ENCODE measurements at regions not wholly inside any gene's neighbourhood (a gene's known extent, or its start where the extent isn't known, plus 50 kb on each side); places are given as distances from the start of the nearest gene placed in this dataset.

DNA sequence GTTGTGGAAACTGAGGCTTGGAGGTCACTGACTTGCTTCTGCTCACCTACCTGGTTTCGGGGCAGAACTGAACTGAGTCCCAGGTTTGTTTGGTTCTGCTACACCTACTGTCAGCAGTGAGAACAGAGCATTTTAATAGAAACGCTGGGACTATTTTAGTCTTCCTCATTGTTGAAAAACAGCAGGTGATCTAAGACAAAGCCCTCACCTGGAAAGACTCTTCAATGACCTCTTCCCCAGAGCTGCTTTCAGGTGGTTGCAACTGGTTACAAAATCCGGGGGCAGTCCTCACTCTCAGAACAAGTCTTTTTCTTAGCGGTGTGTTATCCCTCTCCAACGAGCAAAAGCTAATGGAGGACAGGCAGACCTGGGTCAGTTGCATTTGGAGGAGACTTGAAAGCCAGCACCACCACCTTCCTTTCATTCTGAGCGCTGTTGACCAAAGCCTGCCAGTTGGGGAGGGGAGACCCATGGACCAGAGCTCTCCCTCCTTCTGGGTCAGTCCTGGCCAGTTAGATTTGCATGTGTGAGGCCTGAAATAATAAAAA is 217.0 kb downstream of the NCK2 start:
- H3K4me1 ChIP-seq (ENCODE audit: control insufficient read depth in 1 of 2, insufficient read depth in 2 of 2, low read length in 2 of 2), result no peaks in the 10 kb centered on the region
- H3K9me3 ChIP-seq (ENCODE audit: control insufficient read depth in 1 of 2, low read length in 2 of 2), result no peaks in the 10 kb centered on the region

DNA sequence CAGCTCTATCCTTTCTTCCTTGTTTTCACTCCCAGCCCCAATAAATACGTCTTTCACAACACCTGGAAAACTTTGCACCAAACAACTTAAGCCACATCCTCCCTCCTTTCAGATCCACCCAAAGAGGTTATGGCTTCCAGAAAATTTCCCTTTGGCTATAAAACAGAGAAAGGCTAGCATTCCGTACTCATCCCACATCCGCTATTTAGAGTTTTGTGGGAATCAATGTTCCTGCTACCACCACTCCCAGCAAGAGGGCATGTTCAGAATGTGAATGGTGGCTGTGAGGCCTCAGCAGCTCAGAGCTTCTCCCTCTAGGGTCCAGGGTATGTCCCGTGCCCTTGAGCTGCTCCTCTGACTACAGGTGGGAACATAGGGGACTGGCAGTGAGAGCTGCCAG is 214.6 kb downstream of the NCK2 start:
- Histone ChIP-seq H3K27ac (ENCODE audit: low read length) (no peak overlapping the region), H3K36me3 (ENCODE audit: control insufficient read depth in 1 of 2, insufficient read depth in 2 of 2, low read length in 2 of 2) (no peaks in the 10 kb centered on the region), H3K4me1 (ENCODE audit: control insufficient read depth in 1 of 2, insufficient read depth in 2 of 2, low read length in 2 of 2) (no peaks in the 10 kb centered on the region)

More for the DNA sequence above, 217.0 kb downstream of the NCK2 start:
- Histone ChIP-seq H3K4me3 (ENCODE audit: low read depth in 1 of 2, low read length in 2 of 2) (no peak overlapping the region), H3K27me3 (ENCODE audit: low read depth, low read length) (no peaks in the 10 kb centered on the region), H3K27ac (ENCODE audit: low read length) (no peak overlapping the region), H3K36me3 (ENCODE audit: control insufficient read depth in 1 of 2, insufficient read depth in 2 of 2, low read length in 2 of 2) (no peaks in the 10 kb centered on the region)

DNA sequence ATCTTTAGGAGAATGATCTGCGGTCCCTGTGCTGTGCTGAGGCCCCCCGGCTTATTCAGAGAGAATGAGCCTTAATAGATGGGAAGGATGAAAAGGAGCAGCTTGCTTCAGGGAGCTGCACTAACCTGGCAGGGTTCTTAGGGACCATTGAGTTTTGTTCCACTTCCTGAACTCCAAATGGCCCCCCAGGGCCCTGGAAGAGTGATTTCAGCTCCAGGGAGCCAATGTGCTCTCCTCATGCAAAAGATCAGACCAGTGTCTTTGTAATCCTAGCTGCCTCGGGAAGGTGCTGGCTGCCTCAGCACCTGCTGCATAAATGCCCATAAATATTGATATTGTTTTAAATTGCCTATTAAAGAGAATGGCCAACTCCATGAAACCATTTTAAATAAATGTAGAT is 210.2 kb downstream of the NCK2 start:
- no peak overlapping the region for H3K4me3 ChIP-seq (ENCODE audit: low read depth in 1 of 2, low read length in 2 of 2)
- no peaks in the 10 kb centered on the region for H3K4me1 ChIP-seq (ENCODE audit: control insufficient read depth in 1 of 2, insufficient read depth in 2 of 2, low read length in 2 of 2)
- H3K9me3 ChIP-seq (ENCODE audit: control insufficient read depth in 1 of 2, low read length in 2 of 2), result no peaks in the 10 kb centered on the region
- H3K27ac ChIP-seq (ENCODE audit: low read length), result no peak overlapping the region
- H3K36me3 ChIP-seq (ENCODE audit: control insufficient read depth in 1 of 2, insufficient read depth in 2 of 2, low read length in 2 of 2), result no peaks in the 10 kb centered on the region
- H3K27me3 ChIP-seq (ENCODE audit: low read depth, low read length), result no peaks in the 10 kb centered on the region

More for the DNA sequence above, 214.6 kb downstream of the NCK2 start:
- H3K27me3 ChIP-seq (ENCODE audit: low read depth, low read length), result no peaks in the 10 kb centered on the region
- no peaks in the 10 kb centered on the region for H3K9me3 ChIP-seq (ENCODE audit: control insufficient read depth in 1 of 2, low read length in 2 of 2)
- no peak overlapping the region for H3K4me3 ChIP-seq (ENCODE audit: low read depth in 1 of 2, low read length in 2 of 2)

DNA sequence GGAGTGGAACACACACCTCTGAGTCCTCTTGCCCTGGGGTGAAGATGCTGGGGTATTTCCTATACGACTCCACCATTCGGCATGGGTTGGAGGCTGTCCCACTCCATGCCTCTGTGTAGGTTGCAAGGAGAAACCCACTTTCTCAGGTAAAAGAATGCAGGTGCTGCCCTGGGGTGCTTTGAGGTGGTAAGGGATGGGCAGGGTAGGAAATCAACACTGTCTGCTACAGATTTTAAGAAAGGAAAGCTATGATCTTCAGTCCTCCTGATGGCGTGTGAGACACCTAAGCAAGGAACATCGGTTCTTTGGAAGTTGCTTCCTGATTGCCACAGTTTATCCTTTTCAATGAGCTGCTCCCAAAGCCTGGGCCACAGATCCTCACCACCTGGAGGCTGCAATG is 209.2 kb downstream of the NCK2 start:
- Histone ChIP-seq H3K4me1 (ENCODE audit: control insufficient read depth in 1 of 2, insufficient read depth in 2 of 2, low read length in 2 of 2) (no peaks in the 10 kb centered on the region), H3K27ac (ENCODE audit: low read length) (no peak overlapping the region), H3K36me3 (ENCODE audit: control insufficient read depth in 1 of 2, insufficient read depth in 2 of 2, low read length in 2 of 2) (no peaks in the 10 kb centered on the region), H3K27me3 (ENCODE audit: low read depth, low read length) (no peaks in the 10 kb centered on the region), H3K4me3 (ENCODE audit: low read depth in 1 of 2, low read length in 2 of 2) (no peak overlapping the region), H3K9me3 (ENCODE audit: control insufficient read depth in 1 of 2, low read length in 2 of 2) (no peaks in the 10 kb centered on the region)

DNA sequence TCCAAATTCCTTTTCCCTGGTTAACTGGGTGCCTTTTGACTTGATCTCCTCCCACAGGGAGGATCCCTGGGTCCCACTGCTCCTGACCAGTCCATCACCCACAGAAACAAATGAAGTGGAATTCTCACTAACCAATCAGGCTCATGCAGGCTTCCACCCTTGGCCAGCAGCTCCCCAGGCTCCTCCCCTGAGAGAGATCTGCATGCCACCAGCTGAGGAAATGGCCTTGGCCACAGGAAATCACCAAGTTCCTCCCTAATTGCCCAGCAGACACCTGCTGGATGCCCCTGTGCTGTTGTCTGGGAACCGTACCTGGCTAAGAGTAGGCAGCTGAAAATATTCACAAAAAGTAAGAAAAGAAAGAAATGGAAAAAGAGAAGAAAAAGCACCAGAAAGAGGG is 207.4 kb downstream of the NCK2 start:
- Histone ChIP-seq H3K36me3 (ENCODE audit: control insufficient read depth in 1 of 2, insufficient read depth in 2 of 2, low read length in 2 of 2) (no peaks in the 10 kb centered on the region), H3K4me3 (ENCODE audit: low read depth in 1 of 2, low read length in 2 of 2) (no peak overlapping the region), H3K27me3 (ENCODE audit: low read depth, low read length) (no peaks in the 10 kb centered on the region), H3K27ac (ENCODE audit: low read length) (no peak overlapping the region), H3K9me3 (ENCODE audit: control insufficient read depth in 1 of 2, low read length in 2 of 2) (no peaks in the 10 kb centered on the region), H3K4me1 (ENCODE audit: control insufficient read depth in 1 of 2, insufficient read depth in 2 of 2, low read length in 2 of 2) (no peaks in the 10 kb centered on the region)

DNA sequence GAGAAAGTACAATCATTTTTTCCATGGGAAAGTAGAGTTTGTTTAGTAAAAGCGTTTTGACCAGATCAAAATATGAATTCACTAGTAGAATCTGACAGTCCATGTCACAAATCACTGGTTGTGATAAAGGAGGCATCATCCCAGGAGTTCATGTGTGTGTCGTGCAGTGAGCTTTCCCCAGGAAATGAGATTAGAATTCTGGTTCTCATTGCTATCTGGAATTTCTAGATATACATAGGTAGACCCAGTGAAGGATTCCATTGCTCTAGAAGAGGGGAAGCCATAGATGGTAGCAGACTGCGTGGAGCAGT is 206.6 kb downstream of the NCK2 start:
- no peaks in the 10 kb centered on the region for H3K36me3 ChIP-seq (ENCODE audit: control insufficient read depth in 1 of 2, insufficient read depth in 2 of 2, low read length in 2 of 2)
- H3K27me3 ChIP-seq (ENCODE audit: low read depth, low read length), result no peaks in the 10 kb centered on the region
- H3K4me1 ChIP-seq (ENCODE audit: control insufficient read depth in 1 of 2, insufficient read depth in 2 of 2, low read length in 2 of 2), result no peaks in the 10 kb centered on the region
- no peak overlapping the region for H3K4me3 ChIP-seq (ENCODE audit: low read depth in 1 of 2, low read length in 2 of 2)
- H3K27ac ChIP-seq (ENCODE audit: low read length), result no peak overlapping the region
- no peaks in the 10 kb centered on the region for H3K9me3 ChIP-seq (ENCODE audit: control insufficient read depth in 1 of 2, low read length in 2 of 2)

DNA sequence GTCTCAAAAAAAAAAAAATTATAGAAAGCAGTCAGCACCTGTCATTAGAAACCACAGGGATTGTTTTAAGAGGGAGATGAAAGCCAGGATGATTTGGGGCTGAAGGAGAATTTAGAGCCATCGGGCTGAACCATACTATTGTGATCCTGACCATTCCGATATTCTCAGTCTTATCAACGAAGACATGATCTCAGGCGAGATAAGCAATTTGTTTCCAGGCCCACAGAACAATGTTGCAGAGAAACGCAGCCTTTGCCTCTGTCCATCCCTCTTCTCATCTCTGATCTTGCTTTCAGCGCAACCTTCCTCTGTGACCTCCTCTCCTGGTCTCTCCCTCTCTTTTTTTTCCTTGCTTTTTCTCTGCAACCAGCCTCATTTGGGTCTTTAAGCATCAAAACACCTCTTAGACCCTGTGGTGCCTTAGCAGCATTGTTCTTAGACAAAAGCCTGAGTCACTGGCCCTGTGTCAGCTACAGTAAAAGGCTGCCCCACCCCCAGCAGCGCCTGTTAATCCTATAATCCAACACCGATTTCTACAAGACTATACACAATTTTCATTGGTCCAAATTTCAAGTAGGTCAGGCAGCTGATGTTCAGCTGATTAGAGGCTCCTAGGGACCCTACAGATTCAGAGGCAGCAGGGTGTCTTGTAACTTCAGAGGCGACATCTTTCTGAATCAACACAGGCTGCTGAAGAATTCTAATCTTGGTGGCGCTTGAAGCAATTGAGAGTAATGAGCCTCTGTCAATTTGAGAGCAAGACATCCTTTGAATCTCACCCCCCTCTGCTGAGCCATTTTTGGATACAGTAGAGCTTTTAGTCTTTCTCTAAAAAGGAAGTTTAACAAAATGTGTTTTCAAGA is 206.0 kb downstream of the NCK2 start:
- H3K27ac ChIP-seq (ENCODE audit: low read length), result no peak overlapping the region

DNA sequence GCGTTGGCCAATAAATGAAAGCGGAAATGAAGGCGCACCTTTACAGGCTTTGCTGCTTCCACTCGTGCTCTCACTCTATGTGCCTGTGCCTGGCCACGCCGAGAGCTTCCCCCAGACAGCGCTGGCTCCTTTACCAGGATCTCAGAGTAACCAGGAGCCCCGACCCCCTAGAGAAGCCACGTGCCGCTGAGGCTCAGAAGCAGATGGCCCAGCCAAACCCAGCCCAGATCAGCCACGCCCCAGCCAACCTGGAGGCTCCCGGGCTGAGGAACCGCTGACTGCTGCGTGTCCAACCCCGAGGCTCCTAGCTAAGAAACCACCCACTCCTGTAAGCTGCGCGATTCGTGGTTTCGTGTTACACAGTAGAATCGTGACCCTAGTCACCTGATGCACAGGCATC is 199.3 kb downstream of the NCK2 start:
- H3K4me1 ChIP-seq (ENCODE audit: control insufficient read depth in 1 of 2, insufficient read depth in 2 of 2, low read length in 2 of 2), result no peaks in the 10 kb centered on the region
- no peaks in the 10 kb centered on the region for H3K27me3 ChIP-seq (ENCODE audit: low read depth, low read length)
- no peaks in the 10 kb centered on the region for H3K36me3 ChIP-seq (ENCODE audit: control insufficient read depth in 1 of 2, insufficient read depth in 2 of 2, low read length in 2 of 2)
- no peak overlapping the region for H3K27ac ChIP-seq (ENCODE audit: low read length)
- H3K9me3 ChIP-seq (ENCODE audit: control insufficient read depth in 1 of 2, low read length in 2 of 2), result no peaks in the 10 kb centered on the region
- H3K4me3 ChIP-seq (ENCODE audit: low read depth in 1 of 2, low read length in 2 of 2), result no peak overlapping the region

More for the DNA sequence above, 206.0 kb downstream of the NCK2 start:
- H3K4me3 ChIP-seq (ENCODE audit: low read depth in 1 of 2, low read length in 2 of 2), result no peak overlapping the region
- no peaks in the 10 kb centered on the region for H3K27me3 ChIP-seq (ENCODE audit: low read depth, low read length)
- no peaks in the 10 kb centered on the region for H3K9me3 ChIP-seq (ENCODE audit: control insufficient read depth in 1 of 2, low read length in 2 of 2)
- H3K4me1 ChIP-seq (ENCODE audit: control insufficient read depth in 1 of 2, insufficient read depth in 2 of 2, low read length in 2 of 2), result no peaks in the 10 kb centered on the region
- no peaks in the 10 kb centered on the region for H3K36me3 ChIP-seq (ENCODE audit: control insufficient read depth in 1 of 2, insufficient read depth in 2 of 2, low read length in 2 of 2)
